PFSK-1 (cell line): ENCODE measurements at regions not wholly inside any gene's neighbourhood (a gene's known extent, or its start where the extent isn't known, plus 50 kb on each side); places are given as distances from the start of the nearest gene placed in this dataset.

ENCODE experiments used
- FOXP2 ChIP-seq: optimal IDR thresholded peaks from 2 replicates; pipeline ENCODE3; 2011; ENCODE audit warnings: borderline replicate concordance, control low read depth, inconsistent platforms; ENCODE audit not compliant: insufficient read depth; ENCODE audit errors: extremely low read length, extremely low read depth
- POLR2AphosphoS5 ChIP-seq: IDR thresholded peaks from 2 replicates; pipeline ENCODE4 v1.6.1; 2012; ENCODE audit warnings: low read depth, mild to moderate bottlenecking, control low read depth, low read length, moderate library complexity
- SIN3A ChIP-seq: IDR thresholded peaks from 2 replicates; pipeline ENCODE4 v1.6.1; 2012; ENCODE audit warnings: mild to moderate bottlenecking, low read length, moderate library complexity, borderline replicate concordance; ENCODE audit not compliant: insufficient read depth
- TAF1 ChIP-seq: IDR thresholded peaks from 2 replicates; pipeline ENCODE4 v1.6.1; 2012; ENCODE audit warnings: low read length, control low read depth, borderline replicate concordance; ENCODE audit not compliant: insufficient read depth
- TF ChIP-seq, protein P1 (sequence below), 2 experiments: IDR thresholded peaks; 2 replicates each; pipeline versions ENCODE4 v1.6.1 to v1.8.0; 2011 to 2012; ENCODE audit warnings: low read depth in 2 of 2, low read length in 2 of 2, control low read depth in 1 of 2, inconsistent platforms in 1 of 2, mild to moderate bottlenecking in 1 of 2, moderate library complexity in 1 of 2; ENCODE audit not compliant: insufficient read depth in 1 of 2

DNA sequence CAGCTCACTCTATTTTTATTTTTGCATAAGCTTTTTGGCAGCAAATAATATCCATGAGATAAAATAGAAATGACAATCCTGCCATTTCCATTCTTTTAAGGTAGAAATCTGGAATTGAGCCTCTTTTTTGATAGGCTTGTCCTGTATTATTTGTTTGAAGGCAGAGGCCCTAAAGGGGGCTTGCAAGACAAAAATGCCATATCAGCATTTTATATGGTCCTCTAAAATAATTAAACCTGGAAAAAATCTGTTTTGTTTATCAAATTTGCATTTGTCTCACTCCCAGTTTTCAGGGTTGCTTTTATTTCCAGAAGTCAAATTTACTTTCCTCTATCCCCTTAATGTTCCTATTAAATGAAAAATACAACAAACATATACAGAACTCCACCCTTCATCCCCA, 134.9 kb upstream of the GAP43 start:
- TF ChIP-seq SIN3A (no peak), FOXP2 (no peak), TAF1 (no peak), POLR2AphosphoS5 (no peak)
- TF ChIP-seq, protein P1, sequence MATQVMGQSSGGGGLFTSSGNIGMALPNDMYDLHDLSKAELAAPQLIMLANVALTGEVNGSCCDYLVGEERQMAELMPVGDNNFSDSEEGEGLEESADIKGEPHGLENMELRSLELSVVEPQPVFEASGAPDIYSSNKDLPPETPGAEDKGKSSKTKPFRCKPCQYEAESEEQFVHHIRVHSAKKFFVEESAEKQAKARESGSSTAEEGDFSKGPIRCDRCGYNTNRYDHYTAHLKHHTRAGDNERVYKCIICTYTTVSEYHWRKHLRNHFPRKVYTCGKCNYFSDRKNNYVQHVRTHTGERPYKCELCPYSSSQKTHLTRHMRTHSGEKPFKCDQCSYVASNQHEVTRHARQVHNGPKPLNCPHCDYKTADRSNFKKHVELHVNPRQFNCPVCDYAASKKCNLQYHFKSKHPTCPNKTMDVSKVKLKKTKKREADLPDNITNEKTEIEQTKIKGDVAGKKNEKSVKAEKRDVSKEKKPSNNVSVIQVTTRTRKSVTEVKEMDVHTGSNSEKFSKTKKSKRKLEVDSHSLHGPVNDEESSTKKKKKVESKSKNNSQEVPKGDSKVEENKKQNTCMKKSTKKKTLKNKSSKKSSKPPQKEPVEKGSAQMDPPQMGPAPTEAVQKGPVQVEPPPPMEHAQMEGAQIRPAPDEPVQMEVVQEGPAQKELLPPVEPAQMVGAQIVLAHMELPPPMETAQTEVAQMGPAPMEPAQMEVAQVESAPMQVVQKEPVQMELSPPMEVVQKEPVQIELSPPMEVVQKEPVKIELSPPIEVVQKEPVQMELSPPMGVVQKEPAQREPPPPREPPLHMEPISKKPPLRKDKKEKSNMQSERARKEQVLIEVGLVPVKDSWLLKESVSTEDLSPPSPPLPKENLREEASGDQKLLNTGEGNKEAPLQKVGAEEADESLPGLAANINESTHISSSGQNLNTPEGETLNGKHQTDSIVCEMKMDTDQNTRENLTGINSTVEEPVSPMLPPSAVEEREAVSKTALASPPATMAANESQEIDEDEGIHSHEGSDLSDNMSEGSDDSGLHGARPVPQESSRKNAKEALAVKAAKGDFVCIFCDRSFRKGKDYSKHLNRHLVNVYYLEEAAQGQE (IDR thresholded peaks at IDR 0.05; ENCODE audit: insufficient read depth in 1 of 2, low read depth in 2 of 2, low read length in 2 of 2), result no peak

DNA sequence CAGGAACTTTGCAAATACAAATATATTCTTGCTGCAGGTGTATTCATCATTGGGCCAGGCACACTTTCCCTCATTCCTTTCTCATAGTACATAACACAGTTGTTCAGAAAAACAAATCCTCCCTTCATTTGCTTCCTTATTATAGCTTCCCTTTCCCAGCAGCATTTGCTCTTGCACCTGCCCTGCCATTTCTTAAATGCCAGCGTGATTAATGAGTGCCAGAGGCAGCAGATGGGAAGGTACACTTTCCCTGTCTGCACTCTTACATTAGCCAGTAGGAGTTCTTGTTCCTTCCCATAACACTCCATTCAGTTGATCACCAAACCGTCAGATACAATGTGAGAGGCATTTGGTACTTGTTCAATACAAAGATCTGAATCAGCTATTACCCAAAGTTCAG, 128.5 kb upstream of the GAP43 start:
- TF ChIP-seq POLR2AphosphoS5 (no peak), FOXP2 (no peak), SIN3A (no peak), TAF1 (no peak)
- TF ChIP-seq, protein P1 (IDR thresholded peaks at IDR 0.05; ENCODE audit: insufficient read depth in 1 of 2, low read depth in 2 of 2, low read length in 2 of 2), result no peak

DNA sequence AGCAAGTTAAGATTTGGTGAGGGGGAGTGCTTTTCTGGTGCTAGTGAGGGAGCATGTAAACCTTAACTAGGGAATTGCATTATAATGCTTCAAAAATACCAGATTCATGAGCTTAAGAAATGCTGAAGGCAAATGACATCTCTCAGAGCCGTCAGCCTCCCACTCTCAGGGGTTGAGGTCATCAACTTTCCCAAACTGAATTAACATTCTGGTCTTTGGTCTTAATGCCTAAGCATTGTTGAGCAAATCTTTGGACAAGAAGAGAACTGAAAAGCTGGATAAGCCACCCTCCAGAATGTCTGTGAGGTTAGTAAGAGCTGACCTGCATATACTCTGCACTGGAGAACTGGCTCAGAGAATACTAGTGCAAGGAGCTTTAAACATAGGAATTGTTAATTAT, 124.9 kb upstream of the GAP43 start:
- TF ChIP-seq TAF1 (no peak), SIN3A (no peak), FOXP2 (no peak), POLR2AphosphoS5 (no peak)
- TF ChIP-seq, protein P1 (IDR thresholded peaks at IDR 0.05; ENCODE audit: insufficient read depth in 1 of 2, low read depth in 2 of 2, low read length in 2 of 2), result no peak

DNA sequence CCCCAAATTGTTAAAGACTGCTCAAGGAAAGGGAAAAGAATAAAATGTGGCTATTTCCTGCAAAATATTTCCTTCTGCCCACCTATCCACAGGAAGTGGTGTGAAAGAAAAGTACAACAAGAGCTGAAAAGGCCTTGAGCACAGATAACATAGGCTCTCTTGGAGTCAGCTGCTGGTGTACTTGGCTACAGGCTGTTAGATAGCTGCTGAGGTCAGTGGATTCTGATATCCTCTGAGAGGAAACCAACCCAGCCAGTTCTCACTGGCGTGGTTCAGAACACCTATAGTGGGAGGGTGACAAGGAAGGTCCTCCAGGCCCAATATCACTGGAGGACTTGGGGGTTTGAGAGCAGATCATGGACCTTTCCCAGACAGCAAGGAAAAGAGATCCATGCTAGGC, 124.4 kb upstream of the GAP43 start:
- TF ChIP-seq FOXP2 (no peak), SIN3A (no peak), POLR2AphosphoS5 (no peak), TAF1 (no peak)
- TF ChIP-seq, protein P1 (IDR thresholded peaks at IDR 0.05; ENCODE audit: insufficient read depth in 1 of 2, low read depth in 2 of 2, low read length in 2 of 2), result no peak

DNA sequence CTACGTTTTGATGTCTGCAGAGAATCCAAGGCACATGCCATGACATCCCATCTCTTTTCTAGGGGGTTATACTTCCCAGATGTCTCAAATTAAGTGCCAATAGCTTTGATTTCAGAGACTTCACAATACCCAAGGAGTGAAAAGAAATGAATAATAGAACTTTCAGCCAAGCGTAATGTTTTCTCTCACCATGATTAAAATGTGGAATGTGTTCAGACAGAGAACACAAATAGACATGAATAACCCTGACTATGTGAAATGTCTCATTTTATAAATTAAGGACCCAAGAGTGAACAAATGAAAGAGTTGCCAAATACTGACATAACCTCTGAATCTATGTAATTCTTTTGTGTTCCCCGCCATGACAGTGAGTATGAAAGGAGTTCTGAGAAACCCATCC, 123.6 kb upstream of the GAP43 start:
- TF ChIP-seq FOXP2 (no peak), TAF1 (no peak), SIN3A (no peak), POLR2AphosphoS5 (no peak)
- TF ChIP-seq, protein P1 (IDR thresholded peaks at IDR 0.05; ENCODE audit: insufficient read depth in 1 of 2, low read depth in 2 of 2, low read length in 2 of 2), result no peak
